AG10803 (cell line): ENCODE measurements at regions not wholly inside any gene's neighbourhood (a gene's known extent, or its start where the extent isn't known, plus 50 kb on each side); places are given as distances from the start of the nearest gene placed in this dataset.

ENCODE experiments used
- DNase-seq: peaks from one replicate; pipeline ENCODE4 v3.0.0; 2010; ENCODE audit warnings: low read depth
- H3K4me3 ChIP-seq: 2 replicates; pipeline ENCODE4 v1.5.1; 2011; ENCODE audit warnings: mild to moderate bottlenecking, low read length, control low read depth
- CTCF ChIP-seq: conservative IDR thresholded peaks from 2 replicates; pipeline ENCODE4 v1.5.1; 2011; ENCODE audit warnings: mild to moderate bottlenecking, low read length, control low read depth, inconsistent platforms

DNA sequence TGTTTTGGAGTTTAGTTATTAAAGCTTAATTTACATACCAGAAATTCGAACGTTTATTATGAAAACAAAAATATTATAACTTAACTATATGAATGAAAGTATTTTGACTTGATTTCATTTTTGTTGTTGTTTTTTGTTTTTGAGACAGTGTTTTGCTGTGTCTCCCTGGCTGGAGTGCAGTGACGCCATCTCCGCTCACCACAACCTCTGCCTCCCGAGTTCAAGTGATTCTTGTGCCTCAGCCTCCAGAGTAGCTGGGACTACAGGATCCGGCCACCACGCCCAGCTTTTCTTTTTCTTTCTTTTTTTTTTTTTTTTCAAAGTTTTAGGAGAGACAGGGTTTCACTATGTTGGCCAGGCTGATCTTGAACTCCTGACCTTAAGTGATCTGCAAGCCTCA, 392.6 kb downstream of the PCDH17 start:
- no peak for DNase-seq
- no peak for TF ChIP-seq CTCF
- no peak overlapping the region for H3K4me3 ChIP-seq

DNA sequence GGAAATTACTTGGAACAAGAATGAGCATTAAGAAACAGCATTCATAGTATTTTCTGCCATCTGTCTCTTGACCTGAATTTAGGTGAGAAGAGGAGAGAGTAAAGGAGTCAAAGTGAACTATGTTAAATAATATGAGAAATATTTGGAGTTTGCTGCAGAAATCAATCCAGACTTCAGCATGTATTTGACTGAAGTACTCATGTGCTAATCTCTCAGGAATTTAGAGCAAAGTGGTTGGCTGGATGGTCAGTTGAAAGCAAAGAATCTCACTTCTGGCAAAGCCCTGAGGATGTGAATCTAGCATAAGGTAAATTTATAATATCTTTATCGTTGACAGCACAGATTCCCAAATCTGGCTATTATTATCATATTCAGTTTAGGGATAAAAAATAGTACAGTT, 394.3 kb downstream of the PCDH17 start:
- no peak overlapping the region for H3K4me3 ChIP-seq
- TF ChIP-seq CTCF: no peak
- no peak for DNase-seq

GRCh38 chr13:58032676-58033460, 401.3 kb downstream of the PCDH17 start:
- no peak for TF ChIP-seq CTCF
- no peak overlapping the region for H3K4me3 ChIP-seq
- no peak for DNase-seq

DNA sequence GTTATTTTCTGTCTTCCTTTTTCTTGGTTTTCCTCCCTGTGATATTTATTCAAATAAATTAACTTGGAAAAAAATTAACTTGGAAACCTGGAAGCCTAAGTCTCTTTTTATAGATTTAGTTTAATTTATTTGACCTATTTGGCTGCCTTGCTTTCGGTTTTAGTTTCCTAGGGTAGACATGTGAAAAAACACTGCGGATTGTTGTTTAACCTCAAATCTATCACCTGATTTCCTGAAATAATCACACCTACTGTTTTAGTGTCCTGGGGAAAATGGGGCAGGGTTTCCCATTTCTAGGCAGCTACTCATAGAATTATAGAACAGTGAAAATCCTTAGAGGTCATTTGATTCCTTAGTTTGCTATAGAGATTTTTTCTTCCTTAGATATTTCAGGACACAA, 412.4 kb downstream of the PCDH17 start:
- TF ChIP-seq CTCF: no peak
- H3K4me3 ChIP-seq: no peak overlapping the region

DNA sequence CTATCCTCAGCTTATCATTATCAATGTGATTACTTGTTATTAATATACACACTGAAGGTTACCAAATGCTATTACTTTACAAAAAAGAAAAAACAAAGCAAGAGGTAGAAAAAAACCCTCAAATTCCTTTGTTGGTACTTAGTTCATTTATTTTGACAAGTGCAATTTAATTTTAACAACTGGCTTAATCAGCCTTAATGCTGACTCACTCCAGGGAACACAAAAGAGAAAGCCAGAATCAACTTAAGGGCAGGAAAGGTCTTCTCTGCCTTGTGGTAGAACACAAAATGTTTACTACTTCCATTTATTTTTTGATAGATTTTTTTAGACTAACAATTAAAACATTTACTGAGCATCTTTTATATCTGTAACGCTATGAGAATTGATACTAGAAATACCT, 417.1 kb downstream of the PCDH17 start:
- no peak for TF ChIP-seq CTCF
- DNase-seq: no peak
- no peak overlapping the region for H3K4me3 ChIP-seq

More for the DNA sequence above, 412.4 kb downstream of the PCDH17 start:
- no peak for DNase-seq

DNA sequence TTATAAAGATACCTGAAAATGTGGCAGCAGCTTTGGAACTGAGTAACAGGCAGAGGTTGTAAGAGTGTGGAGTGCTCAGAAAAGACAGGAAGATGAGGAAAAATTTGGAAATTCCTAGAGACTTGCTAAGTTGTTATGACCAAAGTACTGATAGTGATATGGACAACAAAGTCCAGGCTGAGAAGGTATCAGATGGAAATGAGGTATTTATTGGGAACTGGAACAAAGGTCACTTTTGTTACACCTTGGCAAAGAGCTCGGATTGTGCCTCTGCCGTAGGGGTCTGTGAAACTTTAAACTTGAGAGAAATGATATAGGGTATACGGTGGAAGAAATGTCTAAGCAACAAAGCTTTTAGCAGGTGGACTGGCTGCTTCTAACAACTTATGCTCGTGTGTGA, 419.9 kb downstream of the PCDH17 start:
- DNase-seq: no peak
- TF ChIP-seq CTCF: no peak
- H3K4me3 ChIP-seq: no peak overlapping the region

DNA sequence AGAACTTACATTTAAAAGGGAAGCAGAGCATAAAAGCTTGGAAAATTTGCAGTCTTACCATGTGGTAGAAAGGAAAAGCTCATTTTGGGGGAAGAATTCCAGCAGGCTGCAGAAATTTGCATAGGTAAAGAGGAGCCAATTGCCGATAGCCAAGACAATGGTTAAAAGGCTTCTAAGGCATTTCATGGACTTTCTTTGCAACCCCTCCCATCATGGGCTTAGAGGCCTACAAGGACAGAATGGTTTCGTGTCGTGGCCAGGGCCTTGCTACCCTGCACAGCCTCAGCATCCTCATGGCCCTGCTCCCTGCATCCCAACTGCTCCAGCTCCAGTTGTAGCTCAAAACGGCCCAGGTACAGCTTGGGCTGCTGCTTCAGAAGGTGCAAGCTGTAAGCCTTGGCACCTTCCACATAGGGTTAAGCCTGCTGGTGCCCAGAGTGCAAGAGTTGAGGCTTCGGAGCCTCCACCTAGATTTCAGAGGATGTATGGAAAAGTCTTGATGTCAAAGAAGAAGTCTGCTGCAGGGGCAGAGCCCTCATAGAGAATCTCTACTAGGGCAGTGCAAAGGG, 420.3 kb downstream of the PCDH17 start:
- no peak for TF ChIP-seq CTCF
- no peak overlapping the region for H3K4me3 ChIP-seq
- DNase-seq: no peak
